Ishikawa (cell line): ENCODE measurements at regions not wholly inside any gene's neighbourhood (a gene's known extent, or its start where the extent isn't known, plus 50 kb on each side); places are given as distances from the start of the nearest gene placed in this dataset.
A peak's percentile ranks its signal among the peaks of the same experiment; 100 is the strongest.

Experiments
- CEBPB ChIP-seq: IDR thresholded peaks from 2 replicates; pipeline ENCODE4 v1.6.1; 2012
- CREB1 ChIP-seq: IDR thresholded peaks from 2 replicates; pipeline ENCODE4 v1.6.1; 2012; ENCODE audit warnings: low read depth
- EGR1 ChIP-seq: IDR thresholded peaks from 2 replicates; pipeline ENCODE4 v1.6.1; 2012
- EP300 ChIP-seq: IDR thresholded peaks from 2 replicates; pipeline ENCODE4 v1.6.1; 2012; ENCODE audit warnings: borderline replicate concordance
- FOXM1 ChIP-seq: IDR thresholded peaks from 2 replicates; pipeline ENCODE4 v1.6.1; 2012; ENCODE audit warnings: low read depth, borderline replicate concordance
- MAX ChIP-seq: IDR thresholded peaks from 2 replicates; pipeline ENCODE4 v1.6.1; 2012
- NFIC ChIP-seq: IDR thresholded peaks from 2 replicates; pipeline ENCODE4 v1.6.1; 2012
- RAD21 ChIP-seq: IDR thresholded peaks from 2 replicates; pipeline ENCODE4 v1.6.1; 2012; ENCODE audit warnings: low read depth
- REST ChIP-seq: IDR thresholded peaks from 2 replicates; pipeline ENCODE4 v1.6.1; 2012; ENCODE audit warnings: low read depth, mild to moderate bottlenecking
- TAF1 ChIP-seq: IDR thresholded peaks from 2 replicates; pipeline ENCODE4 v1.6.1; 2012; ENCODE audit warnings: low read depth, mild to moderate bottlenecking
- TCF12 ChIP-seq: IDR thresholded peaks from 2 replicates; pipeline ENCODE4 v1.6.1; 2012; ENCODE audit warnings: low read depth
- TEAD4 ChIP-seq: IDR thresholded peaks from 2 replicates; pipeline ENCODE4 v1.6.1; 2012
- YY1 ChIP-seq: IDR thresholded peaks from 2 replicates; pipeline ENCODE4 v1.6.1; 2012; ENCODE audit warnings: low read depth
- ZBTB7A ChIP-seq: IDR thresholded peaks from 2 replicates; pipeline ENCODE4 v1.6.1; 2012; ENCODE audit warnings: low read depth
- TF ChIP-seq, protein P1 (sequence below): IDR thresholded peaks from 2 replicates; pipeline ENCODE4 v1.6.1; 2012

DNA sequence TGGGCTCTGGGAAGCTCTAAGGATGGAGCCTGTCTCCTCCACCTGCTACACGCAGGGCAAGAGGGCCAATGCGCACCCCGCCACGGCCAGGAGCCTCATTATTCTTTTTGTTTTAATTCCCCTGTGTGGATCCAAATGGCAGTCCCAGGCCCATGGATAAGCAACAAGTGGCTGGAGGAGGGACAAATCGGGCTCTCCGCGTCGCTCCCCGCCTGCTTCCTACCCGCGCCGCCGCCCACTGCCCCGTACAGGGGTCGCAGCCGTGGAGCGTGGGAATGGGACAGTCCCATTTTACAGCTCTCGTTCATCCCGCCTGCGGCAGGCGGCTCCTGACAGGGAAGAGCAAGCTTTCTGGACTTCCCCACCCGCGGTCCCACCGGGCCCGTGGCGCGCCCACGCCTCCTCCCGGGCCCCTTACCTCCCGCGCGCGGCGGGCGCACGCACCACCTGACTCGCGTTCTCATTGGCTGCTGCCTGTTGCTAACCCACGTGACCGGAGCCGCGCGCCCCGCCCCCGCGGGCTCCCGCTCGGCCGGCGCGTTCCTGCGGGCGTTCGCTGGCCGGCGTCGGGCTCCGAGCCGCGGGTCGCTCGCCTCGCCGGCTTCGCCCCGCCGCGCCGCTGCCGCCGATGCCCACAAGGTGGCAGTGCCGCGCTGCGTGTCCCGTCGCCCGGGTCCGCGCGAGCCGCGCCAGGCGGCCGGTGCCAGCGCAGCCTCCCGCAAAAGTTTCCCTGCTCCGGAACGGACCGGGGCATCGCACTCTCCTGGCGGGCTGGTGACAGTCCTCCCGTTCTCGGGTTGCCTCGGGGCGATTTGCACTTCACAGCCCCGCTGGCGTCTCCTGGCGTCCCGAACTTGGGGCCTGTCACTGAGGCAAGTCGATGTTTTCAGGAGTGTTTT lies 93.3 kb downstream of the CD83 start:
- TF ChIP-seq TAF1 (peak; percentile 53; the same call in 1 of the 2 replicates), CEBPB (no peak), TCF12 (peak; percentile 59), FOXM1 (no peak), TEAD4 (no peak), EP300 (peak; percentile 58; the same call in 1 of the 2 replicates), NFIC (0 out of 2 replicates have a peak, but pooled peaks have one; percentile 18), YY1 (peak; percentile 53; the same call in 1 of the 2 replicates), ZBTB7A (peak; percentile 98), REST (no peak), RAD21 (peak; percentile 72; the same call in 1 of the 2 replicates), MAX (peak; percentile 85), CREB1 (no peak), EGR1 (peak; percentile 84)
- TF ChIP-seq, protein P1, sequence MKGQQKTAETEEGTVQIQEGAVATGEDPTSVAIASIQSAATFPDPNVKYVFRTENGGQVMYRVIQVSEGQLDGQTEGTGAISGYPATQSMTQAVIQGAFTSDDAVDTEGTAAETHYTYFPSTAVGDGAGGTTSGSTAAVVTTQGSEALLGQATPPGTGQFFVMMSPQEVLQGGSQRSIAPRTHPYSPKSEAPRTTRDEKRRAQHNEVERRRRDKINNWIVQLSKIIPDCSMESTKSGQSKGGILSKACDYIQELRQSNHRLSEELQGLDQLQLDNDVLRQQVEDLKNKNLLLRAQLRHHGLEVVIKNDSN, result peak; percentile 96

GRCh38 chr6:14211562-14211942 lies 94.0 kb downstream of the CD83 start:
- no peak for TF ChIP-seq ZBTB7A
- no peak for TF ChIP-seq FOXM1
- no peak for TF ChIP-seq RAD21
- TF ChIP-seq EP300, result no peak
- no peak for TF ChIP-seq TAF1
- TF ChIP-seq EGR1, result no peak
- TF ChIP-seq TCF12, result no peak
- TF ChIP-seq, protein P1, result no peak
- TF ChIP-seq YY1, result no peak
- TF ChIP-seq TEAD4, result no peak
- no peak for TF ChIP-seq MAX
- TF ChIP-seq NFIC, result no peak
- no peak for TF ChIP-seq REST
- no peak for TF ChIP-seq CREB1
- TF ChIP-seq CEBPB, result no peak

DNA sequence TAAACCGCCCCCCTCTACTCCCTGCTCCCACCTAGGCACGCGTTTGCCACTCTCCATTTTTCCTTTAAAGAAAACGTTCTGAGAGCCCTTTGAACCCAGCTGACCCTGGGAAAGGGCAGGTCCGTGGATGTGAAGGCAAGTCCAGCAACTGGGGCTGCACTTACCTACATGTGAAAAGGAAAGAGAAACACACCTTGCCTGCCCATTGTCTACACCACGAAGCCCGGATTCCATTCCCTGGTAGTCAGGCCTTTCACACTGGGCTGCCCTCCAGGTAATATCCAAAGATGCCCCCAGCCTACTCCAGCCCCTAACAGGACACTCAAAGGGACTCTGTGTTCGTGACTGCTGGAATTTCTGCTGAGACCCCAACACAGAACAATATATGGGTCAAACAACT lies 94.4 kb downstream of the CD83 start:
- TF ChIP-seq NFIC (no peak), MAX (peak; percentile 60; the same call in 1 of the 2 replicates)

- TF ChIP-seq REST (no peak), TAF1 (no peak), FOXM1 (no peak), CREB1 (no peak), RAD21 (no peak), CEBPB (no peak), EGR1 (no peak), YY1 (no peak), ZBTB7A (no peak)
Observed at GRCh38 chr6:14212632-14213031, 95.1 kb downstream of the CD83 start.
